Heart right ventricle (tissue), 16 donors: ENCODE measurements at regions not wholly inside any gene's neighbourhood (a gene's known extent, or its start where the extent isn't known, plus 50 kb on each side); places are given as distances from the start of the nearest gene placed in this dataset.

Source experiments
- ATAC-seq, 8 donors: fragments of 200-7000 bp; cut with Tn5 transposase; one replicate each; pipeline ENCODE4 v1.9.1; 2020; ENCODE audit warnings: mild to moderate bottlenecking in 8 of 8, moderate library complexity in 8 of 8, moderate number of reproducible peaks in 1 of 8
- DNase-seq, 2 donors: peaks; one replicate each; pipeline ENCODE4 v3.0.0-alpha.2; 2020
- H3K27ac ChIP-seq, 10 donors: fragments of 200-600 bp; sonication (generic) in 2 of 10; one replicate each; pipeline versions ENCODE4 v1.5.0 to v1.8.0; 2020 to 2022; ENCODE audit warnings: mild to moderate bottlenecking in 3 of 10
- H3K27me3 ChIP-seq, 7 donors: fragments of 200-600 bp; one replicate each; pipeline ENCODE4 v1.8.0; 2021 to 2022; ENCODE audit warnings: mild to moderate bottlenecking in 2 of 7
- H3K36me3 ChIP-seq, 9 donors: fragments of 200-600 bp; sonication (generic) in 1 of 9; one replicate each; pipeline versions ENCODE4 v1.5.0 to v1.8.0; 2020 to 2022; ENCODE audit warnings: mild to moderate bottlenecking in 2 of 9
- H3K4me1 ChIP-seq, 9 donors: fragments of 200-600 bp; sonication (generic) in 1 of 9; one replicate each; pipeline versions ENCODE4 v1.5.0 to v1.8.0; 2020 to 2022; ENCODE audit warnings: mild to moderate bottlenecking in 4 of 9
- H3K4me3 ChIP-seq, 10 donors: fragments of 200-600 bp; sonication (generic) in 2 of 10; one replicate each; pipeline versions ENCODE4 v1.5.0 to v1.8.0; 2020 to 2022; ENCODE audit warnings: mild to moderate bottlenecking in 7 of 10, moderate library complexity in 2 of 10
- H3K9me3 ChIP-seq, 11 donors: fragments of 200-600 bp in 10 of 11; sonication (generic) in 2 of 11; one replicate each; pipeline versions ENCODE4 v1.5.0 to v1.8.0; 2013 to 2022; ENCODE audit warnings: mild to moderate bottlenecking in 2 of 11, control low read depth in 1 of 11, moderate library complexity in 1 of 11
- WGBS, 2 donors: extraction: QIAGEN DNeasy Blood & Tissue Kit; methylation state at CpG; one replicate each; pipeline ENCODE4 v1.1.7; 2013; ENCODE audit warnings: inconsistent platforms in 1 of 2; 5-methylcytosine and 5-hydroxymethylcytosine counted together
- intact Hi-C, 10 donors: fragments of 100-400 bp; cut with DNase I; formaldehyde crosslinking; loops; one replicate each; pipeline versions ENCODE4 v1.11.1 to v1.14.2; 2022
- TF ChIP-seq, protein P1 (sequence below), 9 donors: fragments of 200-600 bp; sonication (generic) in 2 of 9; IDR thresholded peaks; one replicate each; pipeline versions ENCODE4 v1.5.0 to v1.8.0; 2021 to 2022; ENCODE audit warnings: antibody characterized with exemption in 9 of 9, mild to moderate bottlenecking in 5 of 9, moderate library complexity in 1 of 9
- donor health status: Arrhythmogenic right ventricular cardiomyopathy.
- donor health status: ischemic (EF 13 %, LVEDD 7.1; RV severe dilation, severe dysfunction).
- donor health status: healthy with polysubstance abuse.
- donor health status: DM: no; HTN: yes; CAD: no.
- donor health status: DM: no; HTN: no; CAD: no.
- donor health status: ischemic (EF 25% LVEDD 6.9; RV normal size, moderate dysfunction).
- donor health status: ischemic (EF 25% LVEDD 5.7; RV mildly dilated, moderate dysfunction).
- donor health status: healthy.
- donor health status: DM: yes; HTN: yes; CAD: no.
- donor health status: Ischemic cardiomyopathy.
- donor health status: ischemic (EF 35%, LVEDD 5.7; RV mildly dilated, moderate dysfunction).
- donor health status: nonischemic (EF 11% LVEDD 7.7; RV severe dilation, severe dysfunction).
- donor health status: DM: yes; HTN: yes; CAD: no.
- donor health status: PGD.
- donor health status: ischemic (EF 29% LVEDD 5.4; RV normal size, mild dysfunction).
- donor health status: nonischemic (EF 23%, LVEDD 6.1; RV moderate dilation, normal function).

DNA sequence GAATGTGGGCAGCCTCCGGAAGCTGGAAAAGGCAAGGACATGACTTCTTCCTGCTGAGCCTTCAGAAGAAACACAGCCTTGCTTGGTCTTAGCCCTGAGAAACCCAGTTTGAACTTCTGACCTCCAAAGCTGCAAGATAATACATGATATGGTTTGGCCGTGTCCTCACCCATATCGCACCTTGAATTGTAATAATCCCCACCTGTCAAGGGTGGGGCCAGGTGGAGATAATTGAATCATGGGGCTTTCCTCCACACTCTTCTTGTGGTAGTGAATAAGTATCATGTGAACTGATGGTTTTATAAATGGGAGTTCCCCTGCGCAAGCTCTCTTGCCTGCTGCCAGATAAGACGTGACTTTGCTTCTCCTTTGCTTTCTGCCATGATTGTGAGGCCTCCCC is 310.9 kb downstream of the PSAT1 start:
- Histone ChIP-seq H3K4me3 (no peak overlapping the region), H3K27me3 (peaks cover 0 to 7% (median 0%) of the 10 kb centered on the region in 7 donors), H3K36me3 (no peaks in the 10 kb centered on the region), H3K27ac (no peak overlapping the region), H3K4me1 (no peaks in the 10 kb centered on the region), H3K9me3 (no peaks in the 10 kb centered on the region)
- ATAC-seq: no peak
- 73 to 94% methylated on average over 5 of the region's 5 CpGs for WGBS, 2 donors
- intact Hi-C loops: loop anchor here in 2 of 10 donors (5.0 to 10.0 kb wide), 2 partner anchors 177 to 249 kb away; no protein-coding TSS in a partner anchor
- no peak for DNase-seq
- TF ChIP-seq, protein P1, sequence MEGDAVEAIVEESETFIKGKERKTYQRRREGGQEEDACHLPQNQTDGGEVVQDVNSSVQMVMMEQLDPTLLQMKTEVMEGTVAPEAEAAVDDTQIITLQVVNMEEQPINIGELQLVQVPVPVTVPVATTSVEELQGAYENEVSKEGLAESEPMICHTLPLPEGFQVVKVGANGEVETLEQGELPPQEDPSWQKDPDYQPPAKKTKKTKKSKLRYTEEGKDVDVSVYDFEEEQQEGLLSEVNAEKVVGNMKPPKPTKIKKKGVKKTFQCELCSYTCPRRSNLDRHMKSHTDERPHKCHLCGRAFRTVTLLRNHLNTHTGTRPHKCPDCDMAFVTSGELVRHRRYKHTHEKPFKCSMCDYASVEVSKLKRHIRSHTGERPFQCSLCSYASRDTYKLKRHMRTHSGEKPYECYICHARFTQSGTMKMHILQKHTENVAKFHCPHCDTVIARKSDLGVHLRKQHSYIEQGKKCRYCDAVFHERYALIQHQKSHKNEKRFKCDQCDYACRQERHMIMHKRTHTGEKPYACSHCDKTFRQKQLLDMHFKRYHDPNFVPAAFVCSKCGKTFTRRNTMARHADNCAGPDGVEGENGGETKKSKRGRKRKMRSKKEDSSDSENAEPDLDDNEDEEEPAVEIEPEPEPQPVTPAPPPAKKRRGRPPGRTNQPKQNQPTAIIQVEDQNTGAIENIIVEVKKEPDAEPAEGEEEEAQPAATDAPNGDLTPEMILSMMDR (IDR thresholded peaks at IDR 0.05): no peak

DNA sequence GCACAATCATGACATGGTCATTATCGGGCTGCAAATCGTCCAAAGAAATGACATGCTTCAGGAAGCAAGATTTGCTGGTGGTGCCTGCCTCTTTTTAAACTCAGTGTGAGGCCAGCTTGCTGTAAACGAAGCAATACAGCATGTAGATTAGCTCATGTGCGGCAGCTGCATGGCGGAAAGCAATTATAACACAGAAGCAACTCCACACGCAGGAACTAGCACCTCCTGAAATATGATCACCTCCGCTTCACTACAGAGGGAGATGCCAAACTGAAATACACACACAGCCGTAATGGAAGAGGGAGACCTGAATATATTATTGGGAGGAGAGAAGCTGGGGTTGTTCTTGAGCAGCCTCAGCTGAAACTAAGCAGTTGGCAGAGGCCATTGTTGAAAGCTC is 312.5 kb downstream of the PSAT1 start:
- no peak overlapping the region for H3K4me3 ChIP-seq
- H3K27me3 ChIP-seq: peaks cover 0 to 7% (median 0%) of the 10 kb centered on the region in 7 donors
- intact Hi-C loops: loop anchor here in 2 of 10 donors (5.0 to 10.0 kb wide), 2 partner anchors 175 to 248 kb away; no protein-coding TSS in a partner anchor
- no peaks in the 10 kb centered on the region for H3K36me3 ChIP-seq
- DNase-seq: no peak
- no peak for ATAC-seq
- no peak overlapping the region for H3K27ac ChIP-seq
- TF ChIP-seq, protein P1 (IDR thresholded peaks at IDR 0.05): no peak
- WGBS, 2 donors: 69 to 72% methylated on average over 8 of the region's 8 CpGs
- no peaks in the 10 kb centered on the region for H3K9me3 ChIP-seq
- H3K4me1 ChIP-seq: no peaks in the 10 kb centered on the region

DNA sequence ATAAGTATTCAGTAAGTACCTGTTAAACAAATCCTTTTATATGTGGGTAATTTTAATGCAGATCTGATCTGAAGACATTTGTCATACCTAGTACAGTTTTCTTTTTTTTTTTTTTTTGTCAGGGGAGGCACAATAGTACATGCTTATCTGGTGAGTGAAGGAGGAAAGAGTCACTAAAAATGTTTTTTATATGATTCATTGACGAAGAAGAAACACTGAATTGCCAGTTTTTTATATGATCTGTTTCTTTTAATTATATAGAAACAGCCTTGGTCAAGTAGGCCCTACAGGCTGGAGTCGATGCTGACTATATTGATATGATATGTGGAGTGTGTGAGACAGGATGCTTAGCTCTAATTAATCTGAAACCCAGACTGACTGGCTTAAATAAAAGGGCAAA is 315.2 kb downstream of the PSAT1 start:
- 48 to 69% methylated on average over 2 of the region's 2 CpGs for WGBS, 2 donors
- intact Hi-C loops: no loop called here

DNA sequence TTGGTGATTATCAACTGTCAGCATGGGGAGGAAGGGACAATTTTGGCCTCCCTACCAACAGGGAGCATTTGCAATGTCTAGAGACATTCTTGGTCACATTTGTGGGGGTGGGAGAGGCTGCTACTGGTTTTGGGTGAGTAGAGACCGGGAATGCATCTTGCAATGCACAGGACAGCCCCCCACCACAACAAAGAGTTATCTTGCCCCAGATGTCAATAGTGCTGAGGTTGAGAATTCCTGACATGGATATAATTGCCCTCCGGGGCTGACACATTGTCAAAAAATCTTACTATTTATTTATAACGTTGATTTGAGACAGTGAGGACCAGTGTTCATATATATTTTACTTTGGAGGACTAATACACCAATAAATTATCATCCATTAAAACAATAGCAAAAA is 316.1 kb downstream of the PSAT1 start:
- ATAC-seq: no peak
- 76 to 82% methylated on average over 3 of the region's 3 CpGs for WGBS, 2 donors
- intact Hi-C loops: no loop called here
- Histone ChIP-seq H3K9me3 (no peaks in the 10 kb centered on the region), H3K4me1 (no peaks in the 10 kb centered on the region), H3K4me3 (no peak overlapping the region), H3K36me3 (no peaks in the 10 kb centered on the region), H3K27me3 (peaks cover 0 to 6% (median 0%) of the 10 kb centered on the region in 7 donors), H3K27ac (no peak overlapping the region)
- no peak for DNase-seq
- TF ChIP-seq, protein P1 (IDR thresholded peaks at IDR 0.05): no peak

More for the DNA sequence above, 315.2 kb downstream of the PSAT1 start:
- Histone ChIP-seq H3K9me3 (no peaks in the 10 kb centered on the region), H3K27ac (no peak overlapping the region), H3K36me3 (no peaks in the 10 kb centered on the region), H3K4me1 (no peaks in the 10 kb centered on the region), H3K4me3 (no peak overlapping the region), H3K27me3 (peaks cover 0 to 7% (median 0%) of the 10 kb centered on the region in 7 donors)
- DNase-seq (no peak), ATAC-seq (no peak)
- TF ChIP-seq, protein P1 (IDR thresholded peaks at IDR 0.05): no peak
